Kasumi-1 (cell line): ENCODE measurements at regions not wholly inside any gene's neighbourhood (a gene's known extent, or its start where the extent isn't known, plus 50 kb on each side); places are given as distances from the start of the nearest gene placed in this dataset.
A peak's percentile ranks its signal among the peaks of the same experiment; 100 is the strongest.
"Not testable (repeated sequence)": the region's sequence is repeated elsewhere in the genome, so short reads cannot be mapped to it uniquely, and the experiment has no call there.

Experiments used
- DNase-seq, 2 experiments: peaks; one replicate each; lab custom pipeline; 2025; lab: John Stamatoyannopoulos, UW

- no peak for DNase-seq
These were observed 189.0 kb upstream of the CCN2 start for GRCh38 chr6:132140189-132140588.

DNA sequence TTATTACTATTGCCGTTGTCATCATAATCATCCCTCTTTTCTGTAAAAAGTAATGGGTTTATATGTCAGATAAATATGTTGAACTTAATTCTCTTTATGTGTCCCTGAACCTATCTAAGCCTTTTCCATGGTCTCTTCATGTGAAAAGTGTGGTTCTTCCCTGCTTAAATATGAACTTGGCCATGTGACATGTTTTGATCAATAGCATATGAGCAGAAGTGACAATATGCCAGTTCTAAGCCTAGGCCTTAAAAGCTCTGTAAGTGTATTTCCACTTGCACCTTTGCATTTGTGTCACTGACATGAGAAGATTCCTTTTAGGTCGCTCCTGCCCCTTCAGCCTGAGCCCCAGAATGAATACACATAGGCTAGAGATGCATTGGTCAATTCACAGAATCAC is 188.4 kb upstream of the CCN2 start:
- DNase-seq = no peak

DNA sequence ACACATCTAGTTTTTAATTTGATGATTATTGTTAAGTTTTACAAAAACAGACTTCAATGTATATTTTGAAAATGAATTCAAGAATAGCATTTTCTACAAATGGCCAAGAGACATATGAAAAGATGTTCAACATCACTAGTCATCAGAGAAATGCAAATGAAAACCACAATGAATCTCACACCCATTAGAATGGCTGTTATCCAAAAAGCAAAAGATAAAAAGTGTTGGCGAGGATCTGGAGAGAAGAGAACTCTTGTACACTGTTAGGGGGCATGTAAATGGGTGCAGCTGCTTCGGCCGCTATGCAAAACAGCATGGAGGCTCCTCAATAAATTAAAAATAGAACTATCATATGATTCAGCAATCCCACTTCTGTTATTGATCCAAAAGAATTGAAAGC is 185.8 kb upstream of the CCN2 start:
- no peak for DNase-seq

DNA sequence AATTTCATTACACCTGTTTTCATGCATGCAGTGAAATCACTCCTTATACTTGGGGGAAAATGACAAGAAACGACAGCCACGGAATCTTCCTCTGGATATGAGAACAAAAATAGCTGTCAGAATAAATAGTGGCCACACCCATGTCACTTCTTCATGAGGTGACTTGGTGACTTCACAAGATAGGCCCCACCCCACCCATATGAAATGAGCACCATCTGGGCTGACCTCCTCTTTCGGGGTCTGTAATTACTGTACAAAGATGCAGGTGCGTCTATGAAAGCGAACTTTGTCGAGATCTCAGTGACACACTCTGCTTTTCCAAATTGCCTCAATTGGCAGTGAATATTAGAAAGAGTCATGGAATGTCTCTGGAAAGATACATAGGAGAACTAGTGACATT is 184.2 kb upstream of the CCN2 start:
- no peak for DNase-seq

DNA sequence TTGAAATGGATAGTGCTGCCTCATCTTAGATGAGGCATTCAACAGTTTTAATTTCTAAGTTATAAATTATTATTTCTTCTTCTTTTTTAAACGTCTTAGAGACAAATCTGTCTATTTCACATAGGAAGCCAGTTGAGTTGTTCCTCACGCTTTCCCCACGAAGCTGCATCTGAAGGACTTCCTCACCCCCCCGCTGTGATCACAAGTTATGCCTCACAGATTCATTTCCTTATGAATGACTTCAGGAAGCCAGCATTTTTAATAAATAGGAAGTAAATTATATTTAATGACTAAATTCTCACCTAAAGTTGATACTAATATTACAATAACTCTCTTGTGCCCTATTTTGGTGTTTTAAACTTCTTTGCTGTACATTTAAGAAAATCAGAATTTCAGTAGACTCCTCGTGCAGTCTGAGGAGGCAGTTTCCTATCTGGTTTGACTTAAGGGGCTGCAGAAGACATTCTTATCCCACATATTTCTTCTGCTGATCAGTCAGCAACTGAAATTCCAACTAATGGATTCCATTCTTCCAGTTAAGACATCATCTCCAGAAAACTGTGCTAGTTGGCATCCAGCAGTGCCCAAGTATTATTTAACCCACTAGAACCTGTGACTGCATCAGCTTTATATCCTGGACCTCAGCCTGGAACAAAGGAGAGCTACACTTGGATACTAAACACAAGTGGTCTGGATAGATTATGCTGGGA is 182.7 kb upstream of the CCN2 start:
- DNase-seq = peak in 1 of 2 experiments; percentile 19

DNA sequence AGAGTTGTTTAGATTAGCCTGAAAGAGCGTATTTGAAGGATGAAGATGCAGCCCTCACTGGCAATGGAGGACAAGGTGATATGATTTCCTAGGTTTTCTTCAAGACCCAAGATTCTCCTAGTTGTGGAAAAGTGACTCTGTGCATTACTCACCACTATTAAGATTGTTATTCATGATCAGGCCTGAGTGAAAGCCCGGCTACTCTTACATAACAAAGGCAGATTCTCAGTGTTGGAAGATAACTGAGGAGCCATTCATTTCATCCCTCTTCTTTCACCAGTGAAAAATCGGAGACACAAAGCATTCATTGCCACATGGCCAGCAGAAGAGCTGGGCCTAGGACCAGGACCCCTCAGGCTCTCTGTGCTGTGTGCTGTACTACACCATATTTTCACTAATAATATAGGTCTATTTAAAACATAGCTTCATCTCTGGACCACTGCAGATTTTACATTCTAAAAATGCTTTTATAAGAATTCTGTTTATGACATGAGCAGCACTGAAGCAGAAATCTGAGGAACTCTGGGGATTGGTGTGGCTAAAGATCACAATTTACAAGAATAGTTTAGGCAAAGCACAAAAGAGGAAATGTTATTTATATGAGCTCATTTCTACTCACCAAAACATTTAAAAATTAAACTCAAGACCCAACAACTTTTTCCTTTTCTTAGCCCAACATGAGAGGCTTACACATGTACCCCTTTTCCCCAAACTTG is 181.9 kb upstream of the CCN2 start:
- DNase-seq = no peak

DNA sequence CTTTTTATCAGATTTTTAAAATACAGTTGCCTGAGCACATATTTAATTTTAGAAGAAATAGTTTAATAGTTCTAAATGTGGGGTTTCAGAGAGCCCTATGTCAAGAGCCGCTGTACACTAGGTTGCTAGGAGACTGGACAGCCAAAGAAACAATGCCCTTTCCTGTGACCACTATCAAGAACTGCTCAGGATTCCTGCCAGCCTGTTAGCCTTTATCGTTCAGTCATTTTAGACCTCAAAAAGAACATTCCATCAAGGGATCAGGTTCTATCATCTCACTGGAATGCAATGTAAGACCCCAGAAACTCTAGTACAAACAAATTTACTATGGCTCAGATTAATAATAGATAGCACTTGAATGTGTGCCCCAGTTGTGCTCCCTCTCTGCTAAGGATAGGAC is 181.2 kb upstream of the CCN2 start:
- no peak for DNase-seq

- peak; percentile 75 to 82 for DNase-seq
These were observed 180.6 kb upstream of the CCN2 start for GRCh38 chr6:132131758-132132157.

DNA sequence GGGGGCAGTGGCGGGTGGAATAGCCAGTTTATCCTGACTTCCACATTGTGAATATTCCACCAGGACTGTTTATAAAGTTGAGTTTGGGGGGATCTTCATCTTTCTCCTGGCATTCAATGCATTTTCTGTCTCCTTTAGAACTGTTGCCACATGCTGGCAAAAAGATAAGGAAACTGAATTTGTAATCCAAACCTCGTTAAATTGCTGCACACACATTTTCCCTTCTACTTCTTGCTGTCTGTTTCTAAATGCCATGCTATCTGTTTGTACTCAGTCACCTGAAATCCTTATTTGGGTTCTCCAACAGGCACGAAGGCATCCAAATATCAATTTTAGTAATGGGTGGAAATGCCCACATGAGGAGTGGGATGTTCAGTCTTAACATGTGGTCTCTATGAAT is 180.2 kb upstream of the CCN2 start:
- DNase-seq = peak in 1 of 2 experiments; percentile 50

- peak; percentile 85 to 89 for DNase-seq
These were observed 179.6 kb upstream of the CCN2 start for GRCh38 chr6:132130626-132131298.

- DNase-seq = no peak
These were observed 177.3 kb upstream of the CCN2 start for GRCh38 chr6:132128424-132128823.

DNA sequence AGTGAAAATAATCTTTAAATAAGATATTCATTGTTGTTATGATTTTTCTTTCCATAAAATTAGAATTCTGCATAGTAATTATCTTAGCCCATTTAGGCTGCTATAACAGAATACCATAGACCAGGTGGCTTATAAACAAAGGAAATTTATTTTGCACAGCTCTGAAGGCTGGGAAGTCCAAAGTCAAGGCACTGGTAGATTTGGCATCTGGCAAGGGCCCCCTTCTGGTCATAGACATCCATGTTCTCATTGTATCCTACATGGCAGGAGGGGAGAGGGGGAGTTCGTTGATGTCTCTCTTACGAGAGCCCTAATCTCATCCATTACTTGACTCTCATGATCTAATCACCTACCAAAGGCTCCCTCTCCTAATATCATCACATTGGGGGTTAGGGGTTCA is 175.0 kb upstream of the CCN2 start:
- DNase-seq = no peak

DNA sequence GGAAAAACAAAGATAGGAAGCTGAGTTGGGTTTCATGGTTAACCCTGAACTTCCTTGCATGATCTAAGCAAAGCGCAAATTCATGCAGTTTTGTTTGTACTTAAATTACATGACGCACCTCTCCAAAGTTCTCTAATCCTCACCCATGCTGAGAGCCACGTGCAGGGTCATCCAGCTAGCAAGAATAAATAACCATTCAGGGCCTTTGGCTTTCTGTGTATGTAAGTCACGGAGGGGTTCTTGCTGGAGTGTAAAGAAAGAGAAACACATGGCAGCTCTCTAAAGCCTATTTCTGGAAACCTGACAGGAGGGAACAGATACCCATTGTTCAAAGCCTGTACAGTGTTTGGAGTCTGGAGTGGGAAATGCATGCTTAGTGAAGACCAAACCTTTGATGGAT is 171.7 kb upstream of the CCN2 start:
- DNase-seq = no peak

- DNase-seq = no peak
These were observed 171.0 kb upstream of the CCN2 start for GRCh38 chr6:132122176-132122575.

DNA sequence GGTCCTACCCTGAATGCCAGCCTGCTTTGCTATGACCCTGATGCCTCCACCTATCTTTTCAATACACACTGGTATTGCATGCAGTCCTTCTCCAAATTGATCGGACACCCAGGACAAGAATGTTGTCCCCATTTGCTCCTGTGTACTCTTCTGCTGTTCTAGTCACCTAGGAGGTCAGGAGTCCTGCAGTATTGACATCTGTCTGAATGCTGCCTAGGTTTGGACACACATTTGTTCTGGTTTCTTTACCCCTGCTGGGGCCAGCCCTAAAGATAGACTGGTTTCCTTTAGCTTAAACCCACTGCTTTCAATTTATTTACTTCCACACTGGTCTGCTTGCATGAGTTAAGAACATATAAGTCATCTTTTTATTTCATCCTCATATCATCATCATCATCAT is 167.0 kb upstream of the CCN2 start:
- DNase-seq = no peak

GRCh38 chr6:132115714-132116366 is 164.7 kb upstream of the CCN2 start:
- no peak for DNase-seq

DNA sequence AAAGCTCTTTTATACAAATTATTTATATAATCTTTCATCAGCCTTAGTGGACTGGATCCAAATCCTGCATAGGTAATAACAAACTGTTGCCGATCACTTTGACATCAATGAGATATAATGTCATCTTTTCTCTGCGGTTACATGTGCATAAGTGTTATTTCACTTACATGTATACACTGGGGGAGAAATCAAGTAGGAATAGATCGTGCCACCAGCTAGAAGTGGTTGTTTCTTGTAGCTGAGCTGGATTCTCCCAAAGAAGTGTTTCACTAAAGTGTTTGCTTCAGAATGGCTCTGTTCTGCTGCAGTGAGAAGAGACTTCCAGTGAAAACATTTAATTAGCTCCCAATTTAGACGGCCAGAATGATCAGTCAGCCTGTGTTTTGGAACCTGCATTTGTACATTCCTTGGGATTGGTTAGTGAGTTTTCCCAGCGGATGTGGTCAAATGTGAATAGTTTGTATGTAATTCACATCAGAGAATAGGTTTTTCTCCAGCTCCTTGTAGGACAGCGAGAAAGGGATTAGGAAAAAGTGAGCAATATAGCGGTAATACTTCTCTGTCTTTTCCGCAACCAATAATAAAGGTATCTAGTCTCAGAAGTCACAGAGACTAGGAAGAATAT is 163.1 kb upstream of the CCN2 start:
- DNase-seq = no peak

DNA sequence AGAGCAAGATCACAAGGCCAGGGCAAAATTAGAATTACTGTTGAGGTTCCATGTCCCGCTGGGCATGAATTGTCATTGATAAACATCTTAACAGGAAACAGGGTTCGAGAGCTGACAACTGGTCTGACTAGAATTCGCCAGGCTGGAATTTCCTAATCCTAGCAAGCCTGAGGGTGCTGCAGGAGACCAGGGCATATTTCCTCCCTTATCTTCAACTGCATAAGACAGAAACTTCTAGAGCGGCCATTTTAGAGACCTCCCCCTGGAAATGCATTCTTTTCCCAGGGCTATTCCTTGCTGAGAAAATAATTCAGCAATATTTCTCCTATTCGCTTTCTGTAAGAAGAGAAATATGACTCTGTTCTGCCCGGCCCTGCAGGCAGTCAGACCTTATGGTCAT is 158.6 kb upstream of the CCN2 start:
- not testable (repeated sequence) for DNase-seq

DNA sequence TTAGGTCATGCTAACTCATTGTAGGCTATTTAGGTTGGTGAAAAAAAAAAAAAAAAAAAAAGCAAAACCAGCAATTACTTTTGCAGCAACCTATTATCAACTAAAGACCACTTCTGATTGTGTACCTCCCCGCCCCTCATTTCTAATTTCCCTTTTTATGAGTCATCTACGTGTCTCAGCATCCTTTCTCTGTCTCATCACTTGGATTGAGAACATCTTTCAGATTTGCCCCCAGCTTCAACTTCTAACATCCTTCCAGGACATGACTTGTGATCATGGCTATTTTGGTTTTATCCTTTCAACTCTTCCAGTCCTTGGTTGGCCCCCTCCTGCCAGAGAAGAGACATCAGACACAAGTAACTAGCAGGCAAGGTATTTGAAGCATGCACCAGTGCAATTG is 156.7 kb upstream of the CCN2 start:
- no peak for DNase-seq

- no peak for DNase-seq
These were observed 150.4 kb upstream of the CCN2 start for GRCh38 chr6:132101535-132101934.

GRCh38 chr6:132100388-132100990 is 149.3 kb upstream of the CCN2 start:
- no peak for DNase-seq

GRCh38 chr6:132096996-132097395 is 145.8 kb upstream of the CCN2 start:
- DNase-seq = no peak
